Parathyroid adenoma (tissue), 2 donors: ENCODE measurements at regions not wholly inside any gene's neighbourhood (a gene's known extent, or its start where the extent isn't known, plus 50 kb on each side); places are given as distances from the start of the nearest gene placed in this dataset.

Experiments
- H2AFZ ChIP-seq: fragments of 300-600 bp; sonication (generic); one replicate; pipeline ENCODE4 v1.7.0; 2017; ENCODE audit warnings: antibody characterized with exemption, mild to moderate bottlenecking
- H3K27ac ChIP-seq: fragments of 300-600 bp; sonication (generic); one replicate; pipeline ENCODE4 v1.7.0; 2017
- H3K27me3 ChIP-seq: fragments of 300-600 bp; sonication (generic); one replicate; pipeline ENCODE4 v1.7.0; 2017; ENCODE audit warnings: low read length; ENCODE audit not compliant: control insufficient read depth, insufficient read depth
- H3K36me3 ChIP-seq: fragments of 300-600 bp; sonication (generic); one replicate; pipeline ENCODE4 v1.7.0; 2017; ENCODE audit warnings: low read length; ENCODE audit not compliant: control insufficient read depth, insufficient read depth
- H3K4me1 ChIP-seq: fragments of 300-600 bp; sonication (generic); one replicate; pipeline ENCODE4 v1.7.0; 2017; ENCODE audit warnings: control low read depth
- H3K4me2 ChIP-seq: fragments of 300-600 bp; sonication (generic); one replicate; pipeline ENCODE4 v1.7.0; 2017; ENCODE audit warnings: low read length
- H3K4me3 ChIP-seq: fragments of 300-600 bp; sonication (generic); one replicate; pipeline ENCODE4 v1.7.0; 2017; ENCODE audit warnings: low read depth, low read length
- H3K79me2 ChIP-seq: fragments of 300-600 bp; sonication (generic); one replicate; pipeline ENCODE4 v1.7.0; 2017; ENCODE audit warnings: control low read depth
- H3K9ac ChIP-seq: fragments of 300-600 bp; sonication (generic); one replicate; pipeline ENCODE4 v1.7.0; 2017; ENCODE audit warnings: mild to moderate bottlenecking
- H3K9me3 ChIP-seq: fragments of 300-600 bp; sonication (generic); one replicate; pipeline ENCODE4 v1.7.0; 2017; ENCODE audit warnings: low read length; ENCODE audit not compliant: control insufficient read depth
- TF ChIP-seq, protein P1 (sequence below): fragments of 300-600 bp; sonication (generic); IDR thresholded peaks from one replicate; pipeline ENCODE4 v1.7.0; 2017; ENCODE audit warnings: antibody characterized with exemption, mild to moderate bottlenecking
- donor health status: primary hyperparathyroidism.

DNA sequence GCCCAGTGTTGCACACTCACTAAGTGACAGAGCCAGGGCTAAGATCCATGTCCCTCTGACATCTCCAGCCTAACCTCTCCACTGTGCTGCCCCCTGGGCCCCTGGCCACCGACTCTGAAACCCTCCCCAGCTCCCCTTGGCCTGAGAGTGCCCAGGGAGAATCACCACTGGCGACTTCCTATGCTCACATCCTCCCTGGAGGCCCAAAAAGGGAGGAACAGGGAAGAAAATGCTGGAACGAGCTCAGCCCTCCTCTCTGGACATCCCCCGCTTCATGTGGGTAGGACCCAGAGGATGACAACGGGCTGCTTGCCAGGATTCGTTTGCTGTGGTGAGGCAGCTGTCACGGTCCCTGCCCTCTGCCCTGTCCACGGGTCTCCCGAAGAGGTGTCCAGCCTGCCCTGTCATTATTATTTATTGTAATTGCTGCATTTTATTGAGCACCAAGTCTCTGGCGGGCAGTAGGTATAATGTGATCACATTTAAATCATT is 153.5 kb upstream of the RPL38 start:
- Histone ChIP-seq H3K4me1 (no peaks in the 10 kb centered on the region), H3K79me2 (no peaks in the 10 kb centered on the region), H3K4me2 (no peak overlapping the region), H3K4me3 (no peak overlapping the region), H3K9ac (no peak overlapping the region), H2AFZ (no peak overlapping the region), H3K27ac (no peak overlapping the region), H3K9me3 (no peaks in the 10 kb centered on the region), H3K27me3 (no peaks in the 10 kb centered on the region), H3K36me3 (no peaks in the 10 kb centered on the region)
- TF ChIP-seq, protein P1, sequence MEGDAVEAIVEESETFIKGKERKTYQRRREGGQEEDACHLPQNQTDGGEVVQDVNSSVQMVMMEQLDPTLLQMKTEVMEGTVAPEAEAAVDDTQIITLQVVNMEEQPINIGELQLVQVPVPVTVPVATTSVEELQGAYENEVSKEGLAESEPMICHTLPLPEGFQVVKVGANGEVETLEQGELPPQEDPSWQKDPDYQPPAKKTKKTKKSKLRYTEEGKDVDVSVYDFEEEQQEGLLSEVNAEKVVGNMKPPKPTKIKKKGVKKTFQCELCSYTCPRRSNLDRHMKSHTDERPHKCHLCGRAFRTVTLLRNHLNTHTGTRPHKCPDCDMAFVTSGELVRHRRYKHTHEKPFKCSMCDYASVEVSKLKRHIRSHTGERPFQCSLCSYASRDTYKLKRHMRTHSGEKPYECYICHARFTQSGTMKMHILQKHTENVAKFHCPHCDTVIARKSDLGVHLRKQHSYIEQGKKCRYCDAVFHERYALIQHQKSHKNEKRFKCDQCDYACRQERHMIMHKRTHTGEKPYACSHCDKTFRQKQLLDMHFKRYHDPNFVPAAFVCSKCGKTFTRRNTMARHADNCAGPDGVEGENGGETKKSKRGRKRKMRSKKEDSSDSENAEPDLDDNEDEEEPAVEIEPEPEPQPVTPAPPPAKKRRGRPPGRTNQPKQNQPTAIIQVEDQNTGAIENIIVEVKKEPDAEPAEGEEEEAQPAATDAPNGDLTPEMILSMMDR, result no peak

DNA sequence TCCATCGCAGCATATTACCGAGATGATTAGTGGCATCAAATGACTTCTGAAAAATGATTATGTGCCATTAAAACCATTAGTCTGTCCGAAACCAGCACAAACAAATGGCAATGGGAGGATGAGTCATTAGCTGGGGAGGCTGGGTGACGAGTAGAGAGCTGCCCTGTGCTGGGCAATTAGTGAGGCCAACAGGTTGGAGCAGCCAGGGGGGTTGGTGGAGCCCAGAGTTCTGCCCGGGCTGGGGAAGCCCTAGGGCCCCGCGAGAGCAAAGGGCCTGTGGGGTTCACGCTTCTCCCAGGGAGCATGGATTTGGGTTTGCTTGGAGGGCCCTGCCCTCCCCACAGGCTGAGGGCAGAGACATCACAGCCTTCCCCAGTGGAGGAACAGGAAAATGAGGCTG is 152.1 kb upstream of the RPL38 start:
- no peak overlapping the region for H3K9ac ChIP-seq
- no peak overlapping the region for H2AFZ ChIP-seq
- no peak overlapping the region for H3K4me3 ChIP-seq
- no peaks in the 10 kb centered on the region for H3K9me3 ChIP-seq
- no peak overlapping the region for H3K27ac ChIP-seq
- no peak overlapping the region for H3K4me2 ChIP-seq
- no peaks in the 10 kb centered on the region for H3K79me2 ChIP-seq
- no peaks in the 10 kb centered on the region for H3K4me1 ChIP-seq
- TF ChIP-seq, protein P1, result no peak
- H3K36me3 ChIP-seq, result no peaks in the 10 kb centered on the region
- H3K27me3 ChIP-seq, result no peaks in the 10 kb centered on the region

DNA sequence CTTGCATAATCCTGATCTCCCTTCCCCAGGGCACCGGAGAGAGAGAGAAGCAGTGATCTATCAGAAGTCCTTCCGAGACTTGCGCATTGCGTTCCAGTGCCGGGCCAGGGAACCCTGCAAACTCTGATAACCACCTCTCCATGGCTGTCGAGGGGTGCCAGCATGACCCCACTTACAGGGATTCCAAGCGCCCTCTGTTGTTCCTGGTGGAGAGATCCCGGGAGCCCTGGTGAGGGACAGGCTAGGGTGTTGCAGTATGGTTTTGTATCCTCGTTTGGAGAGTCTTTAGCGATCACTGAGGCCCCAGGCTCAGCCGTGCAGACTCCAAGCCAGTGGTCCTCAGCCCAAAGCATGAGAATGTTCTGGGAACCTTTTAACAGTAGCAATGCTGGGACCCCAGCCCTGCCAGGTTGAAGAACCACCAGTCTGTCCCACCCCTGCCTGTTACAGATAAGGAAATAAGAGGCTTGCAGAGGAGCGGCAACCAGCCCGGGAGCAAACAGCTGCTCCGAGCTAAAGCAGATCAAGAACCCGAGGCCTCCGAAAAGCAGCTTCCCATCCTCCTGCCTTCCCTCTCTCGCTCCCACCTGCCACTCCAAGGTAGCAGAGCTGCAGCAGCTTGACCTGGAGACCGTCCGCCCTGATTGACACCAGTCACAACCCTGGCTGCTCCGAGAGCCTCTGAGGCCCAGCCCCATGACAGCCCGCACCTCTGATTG is 150.3 kb upstream of the RPL38 start:
- H3K4me2 ChIP-seq, result no peak overlapping the region
- H3K27me3 ChIP-seq, result no peaks in the 10 kb centered on the region

DNA sequence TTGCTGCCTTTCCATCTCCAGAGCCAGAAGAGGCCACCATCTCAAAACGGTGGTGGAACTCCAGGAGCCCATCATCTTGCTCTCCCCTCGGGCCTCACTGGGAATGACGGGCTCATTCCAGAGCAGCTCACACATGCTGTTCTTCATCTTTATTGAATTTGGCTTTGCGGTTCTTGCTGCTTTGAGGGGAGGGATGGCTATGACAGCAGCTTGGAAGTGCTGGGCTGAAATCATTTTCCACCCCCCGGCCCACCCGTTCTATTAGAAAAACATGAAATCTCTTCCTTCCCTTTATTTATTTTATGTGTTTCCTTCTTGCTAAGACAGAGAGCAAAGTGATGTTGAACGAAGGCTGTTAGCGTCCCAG is 149.8 kb upstream of the RPL38 start:
- no peaks in the 10 kb centered on the region for H3K79me2 ChIP-seq
- H3K9ac ChIP-seq, result no peak overlapping the region
- H3K27ac ChIP-seq, result no peak overlapping the region
- H3K36me3 ChIP-seq, result no peaks in the 10 kb centered on the region
- TF ChIP-seq, protein P1, result no peak
- H3K9me3 ChIP-seq, result no peaks in the 10 kb centered on the region
- H3K4me2 ChIP-seq, result no peak overlapping the region
- H2AFZ ChIP-seq, result no peak overlapping the region
- H3K4me1 ChIP-seq, result no peaks in the 10 kb centered on the region
- H3K4me3 ChIP-seq, result no peak overlapping the region
- no peaks in the 10 kb centered on the region for H3K27me3 ChIP-seq

More for the DNA sequence above, 150.3 kb upstream of the RPL38 start:
- Histone ChIP-seq H3K27ac (no peak overlapping the region), H3K9ac (no peak overlapping the region), H3K4me3 (no peak overlapping the region), H3K4me1 (no peaks in the 10 kb centered on the region), H2AFZ (no peak overlapping the region), H3K9me3 (no peaks in the 10 kb centered on the region), H3K36me3 (no peaks in the 10 kb centered on the region), H3K79me2 (no peaks in the 10 kb centered on the region)
- TF ChIP-seq, protein P1, result no peak

DNA sequence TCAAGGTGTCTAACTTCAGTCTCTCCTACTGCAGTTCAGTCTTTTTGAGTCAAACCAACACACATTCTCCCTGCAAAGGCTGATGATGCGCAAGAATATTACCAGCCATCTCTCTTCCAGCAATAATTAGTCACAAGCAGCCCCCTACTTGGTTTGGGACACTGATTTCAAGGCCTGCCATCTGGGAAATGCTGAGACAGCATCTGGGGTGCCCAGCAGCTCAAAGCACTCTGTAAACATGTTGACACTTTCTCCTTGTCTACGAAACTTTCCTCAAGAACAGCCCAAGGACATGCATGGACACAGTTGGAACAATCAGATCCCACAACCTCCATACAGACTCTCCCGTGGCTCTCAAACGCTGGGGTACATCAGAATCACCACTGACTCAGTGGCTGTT is 149.2 kb upstream of the RPL38 start:
- Histone ChIP-seq H3K36me3 (no peaks in the 10 kb centered on the region), H3K9ac (no peak overlapping the region), H3K27ac (no peak overlapping the region), H3K27me3 (no peaks in the 10 kb centered on the region), H3K4me3 (no peak overlapping the region), H3K79me2 (no peaks in the 10 kb centered on the region), H3K9me3 (no peaks in the 10 kb centered on the region), H3K4me1 (no peaks in the 10 kb centered on the region), H2AFZ (no peak overlapping the region), H3K4me2 (no peak overlapping the region)
- TF ChIP-seq, protein P1, result no peak
